ENCODE measurements at regions not wholly inside any gene's neighbourhood (a gene's known extent, or its start where the extent isn't known, plus 50 kb on each side); places are given as distances from the start of the nearest gene placed in this dataset.
"Not testable (repeated sequence)": the region's sequence is repeated elsewhere in the genome, so short reads cannot be mapped to it uniquely, and the experiment has no call there.

GRCh38 chr11:105432241-105432995 is 177.5 kb upstream of the GRIA4 start:
- no peak for DNase-seq (ENCODE audit: low read depth in 2 of 2)

DNA sequence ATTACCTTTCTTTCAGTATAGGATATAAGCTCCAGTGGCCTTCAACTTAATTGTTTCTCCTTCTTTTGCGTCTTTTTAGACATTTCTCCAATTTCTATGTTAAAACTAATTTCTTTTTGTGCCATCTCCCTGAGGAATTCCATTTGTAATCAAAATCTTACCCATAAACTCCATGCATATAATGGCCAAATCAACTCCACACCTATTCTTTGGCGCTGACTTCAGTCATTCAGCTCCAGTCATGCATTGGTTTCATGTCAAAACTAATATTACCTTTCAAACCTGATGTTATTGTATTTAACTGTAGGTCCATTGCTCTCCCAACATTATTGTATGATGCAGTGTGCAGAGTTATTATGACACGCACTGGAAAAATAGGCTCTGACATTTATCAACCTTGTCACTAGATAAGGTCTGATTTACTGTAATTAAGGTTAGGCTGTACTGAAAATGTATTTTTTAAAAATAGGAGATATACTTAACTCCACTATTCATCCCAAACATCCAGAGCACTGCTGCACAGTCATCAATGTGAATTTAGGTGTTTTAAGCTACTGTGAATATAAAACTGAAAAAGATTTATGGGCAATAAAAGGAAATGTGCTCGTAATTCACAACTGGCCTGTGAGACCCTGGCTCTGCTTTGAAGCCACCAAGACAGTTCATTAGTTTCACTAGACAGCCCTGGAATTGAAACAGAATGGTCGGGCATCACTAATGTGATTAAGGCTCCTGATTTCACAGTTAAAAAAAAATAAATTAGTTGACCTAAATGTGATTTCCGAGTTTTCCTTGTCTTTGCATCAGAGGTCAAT is 180.6 kb upstream of the GRIA4 start:
- no peak for DNase-seq (ENCODE audit: low read depth in 2 of 2)

GRCh38 chr11:105407101-105407500 is 202.8 kb upstream of the GRIA4 start:
- DNase-seq (ENCODE audit: low read depth in 2 of 2) = no peak

DNA sequence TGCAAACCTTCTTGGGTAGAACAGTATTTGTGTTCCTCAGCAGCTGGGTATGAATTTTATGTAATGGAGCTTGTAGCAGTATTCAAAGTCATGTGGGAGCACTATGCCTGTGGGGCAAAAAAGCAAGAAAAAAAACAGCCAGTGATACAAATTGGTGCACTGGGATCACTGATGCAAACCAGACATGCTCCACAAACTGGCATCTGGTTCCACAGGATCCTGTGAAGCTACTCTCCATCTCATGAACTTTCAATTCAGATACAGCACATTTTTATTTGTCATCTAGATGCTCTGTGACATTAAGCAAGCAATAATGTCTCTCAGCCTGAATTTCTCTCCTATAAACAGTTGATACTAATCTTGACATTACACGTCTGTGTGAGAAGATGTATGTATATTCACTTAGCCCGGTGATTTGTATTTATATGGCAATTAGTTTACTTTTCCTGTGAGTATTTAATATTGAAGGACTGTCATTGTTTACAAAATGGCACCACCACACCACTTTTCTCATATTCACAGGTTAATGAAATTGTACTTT is 208.5 kb upstream of the GRIA4 start:
- DNase-seq (ENCODE audit: low read depth in 2 of 2) = no peak

DNA sequence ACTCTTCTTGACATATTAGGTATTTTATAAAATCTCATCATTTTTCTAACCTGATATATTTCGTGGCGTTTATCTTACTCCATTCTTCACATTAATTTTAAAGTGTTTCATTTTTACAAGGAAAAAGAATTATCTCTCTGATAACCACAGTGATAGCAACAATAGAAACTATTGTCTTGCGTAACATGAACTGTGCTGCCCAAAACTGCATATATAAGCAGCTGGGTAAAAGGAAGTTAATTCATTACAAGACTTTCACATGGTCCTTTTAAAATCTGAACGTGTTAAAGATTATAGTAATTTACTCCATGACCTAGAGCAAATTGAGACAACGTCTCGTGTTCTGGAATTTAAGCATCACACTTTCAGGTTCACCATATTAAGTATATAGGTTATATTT is 210.4 kb upstream of the GRIA4 start:
- DNase-seq (ENCODE audit: low read depth in 2 of 2) = no peak

DNA sequence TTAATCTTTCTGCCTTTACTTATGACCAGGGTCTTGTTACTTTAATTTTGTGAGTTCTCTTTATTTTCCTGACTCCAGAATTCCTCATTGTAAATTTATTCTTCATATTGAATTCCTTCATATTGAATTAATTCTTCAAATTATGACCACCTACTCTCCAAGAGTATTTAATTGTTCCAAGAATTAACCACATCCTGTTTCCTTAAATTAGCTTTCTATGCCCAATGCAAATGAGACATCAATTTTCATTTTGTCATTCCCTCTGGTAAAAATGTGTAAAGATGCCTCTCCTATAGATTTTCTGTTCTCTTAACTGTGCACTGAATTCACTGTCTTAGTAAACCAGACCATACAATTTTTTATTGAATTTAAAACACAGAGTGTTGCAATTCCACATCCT is 211.2 kb upstream of the GRIA4 start:
- DNase-seq (ENCODE audit: low read depth in 2 of 2) = no peak

GRCh38 chr11:105393326-105393725 is 216.5 kb upstream of the GRIA4 start:
- no peak for DNase-seq (ENCODE audit: low read depth in 2 of 2)

DNA sequence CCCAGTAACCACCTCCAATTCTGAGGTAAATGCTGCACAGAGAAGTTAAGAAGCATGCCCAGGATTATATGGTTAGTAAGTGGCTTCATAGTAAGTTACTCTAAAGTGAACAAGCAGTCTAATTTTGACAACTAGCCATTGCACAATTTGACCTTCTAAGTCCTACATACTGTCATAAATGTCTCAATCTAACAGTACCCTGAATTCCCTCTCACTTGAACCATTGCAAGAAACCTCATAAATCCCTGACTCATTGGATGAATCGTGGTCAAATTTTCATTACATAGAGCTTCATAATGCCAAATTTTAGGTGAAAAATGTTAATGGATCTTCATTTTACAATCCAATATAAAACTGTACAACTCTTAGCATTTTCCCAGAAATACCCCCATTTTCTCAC is 217.3 kb upstream of the GRIA4 start:
- DNase-seq (ENCODE audit: low read depth in 2 of 2) = no peak

DNA sequence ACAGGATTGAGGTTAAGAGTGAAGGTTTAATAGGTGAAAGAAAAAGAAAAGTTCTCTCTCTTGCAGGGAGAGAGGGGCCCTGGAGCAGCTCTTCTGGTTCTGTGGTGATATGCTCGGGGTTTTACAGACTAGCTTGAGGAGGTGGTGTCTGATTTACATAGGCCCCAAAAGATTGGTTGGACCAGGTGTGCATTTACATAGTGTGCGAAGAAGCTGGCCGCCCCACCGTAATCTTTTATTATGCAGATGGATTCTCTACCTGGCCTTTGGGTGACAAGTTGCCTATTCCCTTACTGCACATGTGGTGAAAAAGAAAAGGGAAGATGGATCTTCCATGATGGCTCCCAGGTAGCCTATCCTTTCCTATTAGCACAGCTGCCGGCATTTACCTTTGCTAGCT is 219.9 kb upstream of the GRIA4 start:
- DNase-seq (ENCODE audit: low read depth in 2 of 2) = no peak

- no peak for DNase-seq (ENCODE audit: low read depth in 2 of 2)
Measured at GRCh38 chr11:105388006-105388405, 221.9 kb upstream of the GRIA4 start.

- no peak for DNase-seq (ENCODE audit: low read depth in 2 of 2)
Measured at GRCh38 chr11:105381941-105382340, 227.9 kb upstream of the GRIA4 start.

DNA sequence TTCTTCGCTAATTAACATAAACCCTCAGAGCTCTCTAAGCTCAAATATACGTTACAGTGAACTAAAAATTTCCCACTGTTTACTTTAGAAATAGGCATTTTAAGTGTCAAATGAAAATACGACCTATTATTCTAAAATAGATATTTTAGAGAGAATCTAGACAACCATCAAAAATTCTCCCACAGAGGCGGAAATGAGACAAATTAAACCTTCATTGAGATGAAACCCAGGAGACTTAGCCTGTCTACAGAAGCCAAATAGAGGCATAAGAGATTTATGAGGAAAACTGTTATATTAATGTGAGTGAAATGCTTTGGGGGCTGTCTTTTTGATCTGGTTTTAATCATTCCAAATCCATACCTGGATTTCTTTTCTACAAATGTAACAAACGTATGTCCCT is 232.0 kb upstream of the GRIA4 start:
- no peak for DNase-seq (ENCODE audit: low read depth in 2 of 2)

GRCh38 chr11:105372206-105372605 is 232.6 kb upstream of the CARD18 start:
- no peak for DNase-seq (ENCODE audit: low read depth in 2 of 2)

GRCh38 chr11:105371311-105371710 is 231.7 kb upstream of the CARD18 start:
- no peak for DNase-seq (ENCODE audit: low read depth in 2 of 2)

- DNase-seq (ENCODE audit: low read depth in 2 of 2) = no peak
Measured at GRCh38 chr11:105368711-105369110, 229.1 kb upstream of the CARD18 start.

GRCh38 chr11:105367129-105367528 is 227.6 kb upstream of the CARD18 start:
- DNase-seq (ENCODE audit: low read depth in 2 of 2) = no peak

DNA sequence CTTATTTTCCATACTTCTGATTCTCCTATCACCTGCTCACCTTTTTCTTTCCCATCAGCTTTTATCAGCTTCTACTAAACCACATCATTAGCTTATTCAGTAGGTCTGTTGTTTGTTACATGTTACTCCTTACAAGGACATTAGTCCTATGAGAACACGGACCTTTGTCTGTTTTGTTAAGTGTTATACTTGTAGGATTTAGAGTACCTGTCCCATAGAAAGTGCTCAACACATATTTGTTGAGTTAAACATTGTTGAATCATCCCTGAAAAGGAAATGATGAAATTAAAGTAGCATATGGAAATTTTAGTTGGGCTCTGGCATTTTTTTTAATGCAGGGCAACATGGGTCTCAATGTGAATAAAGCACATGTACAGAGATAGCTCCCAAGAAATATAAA is 222.1 kb upstream of the CARD18 start:
- no peak for DNase-seq (ENCODE audit: low read depth in 2 of 2)

GRCh38 chr11:105357764-105358163 is 218.2 kb upstream of the CARD18 start:
- no peak for DNase-seq (ENCODE audit: low read depth in 2 of 2)

DNA sequence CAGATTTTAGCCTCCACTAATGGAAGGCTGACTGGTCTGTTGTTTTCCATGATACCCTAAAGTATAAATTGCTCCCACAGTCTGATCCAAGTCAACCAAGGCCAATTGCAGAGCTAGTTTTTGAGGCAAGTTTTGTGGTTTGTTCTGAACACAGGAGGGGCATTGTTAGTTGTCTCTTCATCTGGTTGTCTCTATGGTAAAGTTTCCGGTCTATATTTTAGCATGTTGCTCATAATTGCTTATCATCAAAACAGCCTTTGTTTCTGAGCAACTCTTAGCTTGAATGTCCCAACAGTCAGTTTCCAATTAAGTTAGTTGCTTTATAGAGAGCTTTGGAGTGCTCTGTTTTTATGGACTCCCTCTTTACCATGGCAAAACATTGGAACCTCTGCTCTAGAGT is 217.6 kb upstream of the CARD18 start:
- no peak for DNase-seq (ENCODE audit: low read depth in 2 of 2)

- DNase-seq (ENCODE audit: low read depth in 2 of 2) = not testable (repeated sequence)
Measured at GRCh38 chr11:105349867-105350266, 210.3 kb upstream of the CARD18 start.

- DNase-seq (ENCODE audit: low read depth in 2 of 2) = no peak
Measured at GRCh38 chr11:105344938-105345337, 205.4 kb upstream of the CARD18 start.

GRCh38 chr11:105334025-105334714 is 194.6 kb upstream of the CARD18 start:
- no peak for DNase-seq (ENCODE audit: low read depth in 2 of 2)

Measured in stimulated activated CD8-positive, alpha-beta memory T cell treated with anti-CD3 and anti-CD28 coated beads, Interleukin-15, amount 100 ng/mL, for 48 hours (primary cell).